GM18519 (cell line): ENCODE measurements at regions not wholly inside any gene's neighbourhood (a gene's known extent, or its start where the extent isn't known, plus 50 kb on each side); places are given as distances from the start of the nearest gene placed in this dataset.

Experiments
- ATAC-seq: cut with Tn5 transposase; IDR thresholded peaks from one replicate; pipeline ENCODE4 v1.9.1; 2021; ENCODE audit warnings: mild to moderate bottlenecking, moderate library complexity; ENCODE audit not compliant: unreplicated experiment, low FRiP score

DNA sequence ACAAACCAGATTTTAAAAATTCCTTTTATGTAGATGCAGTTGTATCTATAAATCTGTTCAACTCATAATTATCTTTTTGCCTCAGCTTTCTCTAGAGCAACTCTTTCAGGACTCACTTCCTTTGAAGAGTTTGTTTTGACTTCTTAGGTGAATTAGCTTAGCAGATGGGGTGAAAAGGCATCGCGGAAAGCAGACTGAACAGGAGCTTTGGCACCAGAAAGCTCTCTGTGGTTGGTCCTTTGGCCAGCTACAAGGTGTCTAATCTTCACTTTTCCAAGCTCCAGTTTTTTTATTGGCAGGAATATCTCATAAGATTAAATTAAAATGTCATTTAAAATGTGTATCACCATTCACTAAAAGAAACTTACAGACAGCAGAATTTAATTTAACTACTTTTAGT is 60.6 kb upstream of the KLF12 start:
- no peak for ATAC-seq

DNA sequence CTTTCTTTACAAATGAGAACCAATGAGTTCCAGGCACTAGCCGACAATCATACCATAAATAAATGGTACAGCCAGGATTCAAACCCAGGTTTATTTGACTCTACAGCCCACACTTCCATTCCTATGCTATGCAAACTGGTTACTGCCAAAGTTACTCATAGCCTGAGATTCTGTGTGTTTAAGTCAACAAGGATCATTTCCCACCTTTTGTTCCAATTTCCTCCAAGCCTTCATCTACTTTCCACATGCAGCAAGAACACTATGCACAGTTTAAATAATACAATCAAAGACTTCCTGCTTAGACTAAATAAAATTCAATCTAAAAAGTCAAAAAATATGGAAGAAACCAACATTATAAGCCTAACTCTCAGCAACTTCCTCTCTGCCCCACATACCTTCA is 59.2 kb upstream of the KLF12 start:
- ATAC-seq: no peak

DNA sequence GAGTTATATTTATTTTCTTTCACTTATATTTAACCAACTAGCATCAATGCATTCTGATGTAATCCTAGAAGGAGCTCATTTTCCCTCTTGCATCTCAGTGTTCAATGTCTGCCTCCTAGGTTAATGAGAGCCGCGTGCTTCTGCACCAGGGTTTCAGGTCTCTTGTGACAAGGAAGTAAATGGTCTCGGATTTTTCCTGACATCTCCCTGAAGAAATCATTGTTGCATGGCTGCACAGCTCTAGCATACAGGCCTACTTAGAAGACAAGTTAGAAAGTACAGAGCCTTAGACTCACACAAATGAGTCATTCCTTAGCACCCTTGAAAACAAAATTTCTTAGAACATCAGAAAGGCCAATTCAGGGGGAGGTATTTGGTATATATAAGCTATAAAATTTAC is 57.2 kb upstream of the KLF12 start:
- no peak for ATAC-seq

DNA sequence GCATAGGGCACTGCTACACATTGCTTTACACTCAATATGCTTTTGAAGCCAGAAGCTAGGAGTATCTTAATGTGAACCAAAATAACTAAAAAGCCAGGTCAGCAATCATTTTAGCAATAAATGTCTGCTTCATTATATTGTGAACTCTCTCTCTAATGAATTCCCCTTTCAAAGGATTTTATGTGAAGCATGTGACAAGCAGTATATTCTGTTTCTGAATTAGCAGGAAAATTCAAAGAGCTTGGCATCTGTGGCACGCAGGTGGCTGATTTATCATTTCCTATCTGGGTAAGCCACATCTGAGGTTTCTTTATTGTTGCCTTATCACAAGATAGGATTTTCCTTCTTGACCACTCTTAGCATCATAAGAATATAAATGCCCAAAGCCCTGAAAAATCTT is 56.8 kb upstream of the KLF12 start:
- no peak for ATAC-seq

DNA sequence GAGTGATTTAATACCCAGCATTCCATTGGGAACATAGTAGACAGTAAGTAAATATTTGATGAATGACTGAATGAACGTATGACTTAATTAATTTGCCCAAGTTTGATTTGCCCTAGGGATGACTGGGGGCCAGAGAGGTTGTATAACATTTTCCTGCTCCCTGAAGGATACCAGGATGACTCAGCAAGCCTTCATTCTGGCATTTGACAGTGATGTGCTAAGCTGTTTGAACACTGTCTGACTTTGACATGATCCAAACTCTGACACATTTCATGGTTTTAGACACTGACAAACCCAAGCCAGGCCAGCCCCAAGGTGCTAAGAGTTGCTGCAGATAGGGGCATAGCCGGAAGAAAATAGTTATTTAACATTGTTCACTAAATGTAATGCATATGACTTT is 53.4 kb upstream of the KLF12 start:
- ATAC-seq: no peak

DNA sequence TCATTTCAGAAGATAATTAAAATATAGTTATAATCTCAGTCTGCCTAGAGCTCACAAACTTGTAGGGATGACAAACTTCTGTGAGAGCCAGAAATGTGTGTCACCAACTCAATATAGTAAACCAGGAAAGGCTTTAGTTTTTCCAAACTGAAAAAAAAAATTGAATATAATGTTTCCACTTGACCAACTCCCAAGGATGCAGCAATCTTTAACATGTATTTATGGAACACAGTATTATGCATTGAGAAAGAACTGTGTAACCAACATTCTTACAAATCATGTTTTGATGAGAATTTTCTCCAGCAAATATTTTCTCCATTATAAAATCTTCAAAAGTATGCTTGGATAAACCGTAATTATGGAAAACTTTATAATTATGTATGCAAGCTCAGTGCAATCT is 50.1 kb upstream of the KLF12 start:
- ATAC-seq: no peak
